ENCODE measurements at regions not wholly inside any gene's neighbourhood (a gene's known extent, or its start where the extent isn't known, plus 50 kb on each side); places are given as distances from the start of the nearest gene placed in this dataset.

DNA sequence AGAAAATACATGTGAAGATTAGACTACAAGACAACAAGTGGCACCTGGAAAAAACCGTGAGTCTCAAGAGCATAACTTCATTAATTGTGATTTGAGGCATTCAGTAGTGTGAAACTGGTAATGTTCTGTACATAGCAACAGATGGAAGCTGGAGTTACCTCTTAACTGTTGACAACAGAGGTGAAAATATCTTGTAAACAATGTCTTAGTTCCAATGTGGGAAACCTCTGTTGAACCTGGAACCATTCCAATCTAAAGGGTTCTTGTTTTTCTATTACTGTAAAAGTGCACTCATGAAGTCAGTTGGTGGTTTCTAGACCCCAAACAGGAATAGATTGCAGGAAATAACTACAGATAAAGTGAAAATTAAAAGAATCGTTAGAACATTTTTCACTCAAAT lies 728.4 kb downstream of the SLITRK1 start:
- Histone ChIP-seq H3K4me1 (ENCODE audit: insufficient read depth) (no peaks in the 10 kb centered on the region), H3K4me2 (no peak overlapping the region), H2AFZ (no peak overlapping the region), H3K36me3 (replicated peaks; ENCODE audit: insufficient read depth, low read depth) (no peaks in the 10 kb centered on the region), H4K20me1 (ENCODE audit: insufficient read depth, poor library complexity, severe bottlenecking) (no peaks in the 10 kb centered on the region), H3K27ac (no peak overlapping the region), H3K9me3 (ENCODE audit: low read depth) (no peaks in the 10 kb centered on the region), H3K9me2 (replicated peaks; ENCODE audit: insufficient read depth) (no peaks in the 10 kb centered on the region), H3K4me3 (no peak overlapping the region), H3K79me2 (no peaks in the 10 kb centered on the region), H3K27me3 (no peaks in the 10 kb centered on the region)
- WGBS (ENCODE audit: low lambda C conversion rate, missing lambda C conversion rate) = 81% methylated on average over 2 of the region's 2 CpGs
- TF ChIP-seq EZH2phosphoT487 (IDR thresholded peaks at IDR 0.05; ENCODE audit: low read depth, severe bottlenecking, unreplicated experiment) = no peak
- no peak for TF ChIP-seq EZH2 (IDR thresholded peaks at IDR 0.05; ENCODE audit: borderline replicate concordance)
- TF ChIP-seq, protein P1, sequence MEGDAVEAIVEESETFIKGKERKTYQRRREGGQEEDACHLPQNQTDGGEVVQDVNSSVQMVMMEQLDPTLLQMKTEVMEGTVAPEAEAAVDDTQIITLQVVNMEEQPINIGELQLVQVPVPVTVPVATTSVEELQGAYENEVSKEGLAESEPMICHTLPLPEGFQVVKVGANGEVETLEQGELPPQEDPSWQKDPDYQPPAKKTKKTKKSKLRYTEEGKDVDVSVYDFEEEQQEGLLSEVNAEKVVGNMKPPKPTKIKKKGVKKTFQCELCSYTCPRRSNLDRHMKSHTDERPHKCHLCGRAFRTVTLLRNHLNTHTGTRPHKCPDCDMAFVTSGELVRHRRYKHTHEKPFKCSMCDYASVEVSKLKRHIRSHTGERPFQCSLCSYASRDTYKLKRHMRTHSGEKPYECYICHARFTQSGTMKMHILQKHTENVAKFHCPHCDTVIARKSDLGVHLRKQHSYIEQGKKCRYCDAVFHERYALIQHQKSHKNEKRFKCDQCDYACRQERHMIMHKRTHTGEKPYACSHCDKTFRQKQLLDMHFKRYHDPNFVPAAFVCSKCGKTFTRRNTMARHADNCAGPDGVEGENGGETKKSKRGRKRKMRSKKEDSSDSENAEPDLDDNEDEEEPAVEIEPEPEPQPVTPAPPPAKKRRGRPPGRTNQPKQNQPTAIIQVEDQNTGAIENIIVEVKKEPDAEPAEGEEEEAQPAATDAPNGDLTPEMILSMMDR (IDR thresholded peaks at IDR 0.05; ENCODE audit: poor library complexity) = no peak
- no peak for DNase-seq (ENCODE audit: low spot score)

DNA sequence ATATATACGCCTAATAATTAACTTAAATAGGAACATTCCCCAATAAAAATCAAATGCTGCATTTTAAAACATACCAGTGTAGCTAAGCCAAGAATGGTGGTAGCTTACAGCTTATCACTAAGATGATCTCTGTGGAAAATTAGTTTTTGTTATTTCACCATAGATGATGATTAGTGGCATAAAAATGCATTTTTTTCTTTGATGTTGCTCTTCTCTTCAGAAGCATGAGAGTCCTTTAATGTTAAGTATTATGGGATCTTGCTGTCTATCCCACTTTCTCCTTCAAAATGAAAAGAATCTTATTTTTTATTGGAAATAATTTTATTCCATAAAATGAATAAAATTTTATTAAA lies 731.0 kb downstream of the SLITRK1 start:
- TF ChIP-seq, protein P1 (IDR thresholded peaks at IDR 0.05; ENCODE audit: poor library complexity) = no peak
- TF ChIP-seq EZH2phosphoT487 (IDR thresholded peaks at IDR 0.05; ENCODE audit: low read depth, severe bottlenecking, unreplicated experiment) (no peak), EZH2 (IDR thresholded peaks at IDR 0.05; ENCODE audit: borderline replicate concordance) (no peak)
- Histone ChIP-seq H3K36me3 (replicated peaks; ENCODE audit: insufficient read depth, low read depth) (no peaks in the 10 kb centered on the region), H3K4me3 (no peak overlapping the region), H3K9me2 (replicated peaks; ENCODE audit: insufficient read depth) (no peaks in the 10 kb centered on the region), H2AFZ (no peak overlapping the region), H3K79me2 (no peaks in the 10 kb centered on the region), H3K4me1 (ENCODE audit: insufficient read depth) (no peaks in the 10 kb centered on the region), H3K9me3 (ENCODE audit: low read depth) (no peaks in the 10 kb centered on the region), H3K4me2 (no peak overlapping the region), H4K20me1 (ENCODE audit: insufficient read depth, poor library complexity, severe bottlenecking) (no peaks in the 10 kb centered on the region), H3K27ac (no peak overlapping the region), H3K27me3 (no peaks in the 10 kb centered on the region)
- 88% methylated on average over 1 of the region's 1 CpG for WGBS (ENCODE audit: low lambda C conversion rate, missing lambda C conversion rate)
- no peak for DNase-seq (ENCODE audit: low spot score)

DNA sequence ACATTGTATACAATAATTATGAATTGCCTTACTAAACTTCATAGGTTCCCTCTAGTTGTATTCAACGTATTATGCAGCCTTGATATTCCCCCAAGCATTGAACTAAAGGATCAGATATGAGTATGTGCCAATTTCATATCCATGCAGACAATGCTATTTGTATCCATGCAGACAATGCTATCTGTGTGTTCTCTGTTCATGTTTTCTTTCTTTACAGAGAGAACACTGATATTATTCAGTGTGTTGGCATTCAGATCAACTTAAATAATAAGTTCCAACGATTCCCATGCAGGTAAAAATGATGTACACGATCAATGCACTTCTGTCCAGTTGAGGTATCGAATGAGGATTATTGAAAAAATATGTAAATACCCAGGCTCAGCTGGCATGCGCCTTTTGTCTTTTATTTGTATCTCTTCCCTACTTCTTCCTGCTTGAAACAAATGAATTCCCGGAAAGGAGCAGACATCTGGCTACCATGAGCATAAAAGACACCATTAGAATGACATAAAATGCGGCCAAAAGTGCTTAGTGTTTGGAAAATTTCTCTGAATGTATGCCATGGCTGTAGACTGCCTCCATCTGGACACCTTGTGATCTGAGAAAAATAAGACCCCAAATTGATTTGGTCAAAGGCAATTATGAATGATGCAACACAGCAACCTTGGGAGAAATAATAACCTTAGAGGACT lies 731.5 kb downstream of the SLITRK1 start:
- TF ChIP-seq EZH2phosphoT487 (IDR thresholded peaks at IDR 0.05; ENCODE audit: low read depth, severe bottlenecking, unreplicated experiment) (no peak), EZH2 (IDR thresholded peaks at IDR 0.05; ENCODE audit: borderline replicate concordance) (no peak)
- TF ChIP-seq, protein P1 (IDR thresholded peaks at IDR 0.05; ENCODE audit: poor library complexity) = no peak
- DNase-seq (ENCODE audit: low spot score) = no peak
- H3K27me3 ChIP-seq = no peaks in the 10 kb centered on the region
- no peaks in the 10 kb centered on the region for H3K36me3 ChIP-seq (replicated peaks; ENCODE audit: insufficient read depth, low read depth)
- no peaks in the 10 kb centered on the region for H3K9me2 ChIP-seq (replicated peaks; ENCODE audit: insufficient read depth)
- no peak overlapping the region for H3K27ac ChIP-seq
- H3K4me1 ChIP-seq (ENCODE audit: insufficient read depth) = no peaks in the 10 kb centered on the region
- H4K20me1 ChIP-seq (ENCODE audit: insufficient read depth, poor library complexity, severe bottlenecking) = no peaks in the 10 kb centered on the region
- H3K9me3 ChIP-seq (ENCODE audit: low read depth) = no peaks in the 10 kb centered on the region
- H3K79me2 ChIP-seq = no peaks in the 10 kb centered on the region
- H3K4me2 ChIP-seq = no peak overlapping the region
- H3K4me3 ChIP-seq = no peak overlapping the region
- 85% methylated on average over 7 of the region's 7 CpGs for WGBS (ENCODE audit: low lambda C conversion rate, missing lambda C conversion rate)
- H2AFZ ChIP-seq = no peak overlapping the region

Data from hepatocyte (in vitro differentiated cells).